Nephron (organoid): ENCODE measurements at regions not wholly inside any gene's neighbourhood (a gene's known extent, or its start where the extent isn't known, plus 50 kb on each side); places are given as distances from the start of the nearest gene placed in this dataset.

Experiments
- H3K27ac Mint-ChIP-seq, 3 experiments: 2 replicates each; pipeline ENCODE4 v1.8.0; 2020; ENCODE audit warnings: mixed read lengths in 3 of 3, mild to moderate bottlenecking in 2 of 3, moderate library complexity in 1 of 3
- H3K27me3 Mint-ChIP-seq: 2 replicates; pipeline ENCODE4 v1.8.0; 2021; ENCODE audit warnings: low read depth, mild to moderate bottlenecking, moderate library complexity, mixed read lengths
- H3K36me3 Mint-ChIP-seq: 2 replicates; pipeline ENCODE4 v1.8.0; 2020; ENCODE audit warnings: low read depth, mixed read lengths
- H3K4me1 Mint-ChIP-seq: 2 replicates; pipeline ENCODE4 v1.8.0; 2020; ENCODE audit warnings: mixed read lengths
- H3K4me3 Mint-ChIP-seq, 3 experiments: 2 replicates each; pipeline ENCODE4 v1.8.0; 2020; ENCODE audit warnings: mild to moderate bottlenecking in 3 of 3, mixed read lengths in 3 of 3, moderate library complexity in 2 of 3
- H3K9me3 Mint-ChIP-seq: 2 replicates; pipeline ENCODE4 v1.8.0; 2020; ENCODE audit warnings: mixed read lengths
- CTCF ChIP-seq, 3 experiments: fragments of 200-600 bp; sonication (generic); IDR thresholded peaks; one replicate each; pipeline ENCODE4 v1.5.0; 2021; ENCODE audit warnings: antibody characterized with exemption in 3 of 3; ENCODE audit not compliant: unreplicated experiment in 3 of 3

GRCh38 chr7:114212721-114213429 lies 201.7 kb upstream of the FOXP2 start:
- no peak overlapping the region for H3K4me3 Mint-ChIP-seq
- peak overlapping the region in 1 of 3 experiments; percentile 60 for H3K27ac Mint-ChIP-seq
- peaks cover 4% of the 10 kb centered on the region for H3K9me3 Mint-ChIP-seq
- TF ChIP-seq CTCF (IDR thresholded peaks at IDR 0.05; ENCODE audit: unreplicated experiment in 3 of 3): no peak
- H3K36me3 Mint-ChIP-seq: peaks cover 18% of the 10 kb centered on the region
- no peaks in the 10 kb centered on the region for H3K4me1 Mint-ChIP-seq
- H3K27me3 Mint-ChIP-seq: no peaks in the 10 kb centered on the region

GRCh38 chr7:114209968-114210367 lies 204.6 kb upstream of the FOXP2 start:
- H3K27ac Mint-ChIP-seq: no peak overlapping the region
- no peak overlapping the region for H3K4me3 Mint-ChIP-seq
- TF ChIP-seq CTCF (IDR thresholded peaks at IDR 0.05; ENCODE audit: unreplicated experiment in 3 of 3): no peak
- H3K27me3 Mint-ChIP-seq: no peaks in the 10 kb centered on the region
- H3K36me3 Mint-ChIP-seq: peaks cover 18% of the 10 kb centered on the region
- no peaks in the 10 kb centered on the region for H3K4me1 Mint-ChIP-seq
- peaks cover 4% of the 10 kb centered on the region for H3K9me3 Mint-ChIP-seq

GRCh38 chr7:114206688-114207087 lies 207.9 kb upstream of the FOXP2 start:
- H3K27ac Mint-ChIP-seq: no peak overlapping the region
- TF ChIP-seq CTCF (IDR thresholded peaks at IDR 0.05; ENCODE audit: unreplicated experiment in 3 of 3): no peak
- no peaks in the 10 kb centered on the region for H3K27me3 Mint-ChIP-seq
- peaks cover 18% of the 10 kb centered on the region for H3K36me3 Mint-ChIP-seq
- H3K4me3 Mint-ChIP-seq: no peak overlapping the region
- H3K4me1 Mint-ChIP-seq: no peaks in the 10 kb centered on the region
- H3K9me3 Mint-ChIP-seq: peaks cover 4% of the 10 kb centered on the region

- H3K36me3 Mint-ChIP-seq: no peaks in the 10 kb centered on the region
- no peak overlapping the region for H3K4me3 Mint-ChIP-seq
- H3K9me3 Mint-ChIP-seq: no peaks in the 10 kb centered on the region
- no peak overlapping the region for H3K27ac Mint-ChIP-seq
- H3K4me1 Mint-ChIP-seq: no peaks in the 10 kb centered on the region
- no peak for TF ChIP-seq CTCF (IDR thresholded peaks at IDR 0.05; ENCODE audit: unreplicated experiment in 3 of 3)
- H3K27me3 Mint-ChIP-seq: no peaks in the 10 kb centered on the region
Observed at GRCh38 chr7:114196517-114196916, 218.1 kb upstream of the FOXP2 start.

GRCh38 chr7:114190387-114190786 lies 224.2 kb upstream of the FOXP2 start:
- no peaks in the 10 kb centered on the region for H3K36me3 Mint-ChIP-seq
- H3K9me3 Mint-ChIP-seq: no peaks in the 10 kb centered on the region
- no peak for TF ChIP-seq CTCF (IDR thresholded peaks at IDR 0.05; ENCODE audit: unreplicated experiment in 3 of 3)
- no peaks in the 10 kb centered on the region for H3K27me3 Mint-ChIP-seq
- H3K4me1 Mint-ChIP-seq: peaks cover 7% of the 10 kb centered on the region
- no peak overlapping the region for H3K4me3 Mint-ChIP-seq
- H3K27ac Mint-ChIP-seq: no peak overlapping the region
